ENCODE measurements at regions not wholly inside any gene's neighbourhood (a gene's known extent, or its start where the extent isn't known, plus 50 kb on each side); places are given as distances from the start of the nearest gene placed in this dataset.
"Not testable (repeated sequence)": the region's sequence is repeated elsewhere in the genome, so short reads cannot be mapped to it uniquely, and the experiment has no call there.

GRCh38 chr3:167100651-167101050, 279.4 kb downstream of the ZBBX start:
- DNase-seq = no peak

- no peak for DNase-seq
Measured at GRCh38 chr3:167100200-167100599, 279.9 kb downstream of the ZBBX start.

GRCh38 chr3:167095976-167096375, 284.1 kb downstream of the ZBBX start:
- DNase-seq = no peak

- no peak for DNase-seq
Measured at GRCh38 chr3:167094632-167095031, 285.5 kb downstream of the ZBBX start.

GRCh38 chr3:167091226-167091625, 288.9 kb downstream of the ZBBX start:
- no peak for DNase-seq

- DNase-seq = no peak
Measured at GRCh38 chr3:167084545-167084944, 295.6 kb downstream of the ZBBX start.

GRCh38 chr3:167078070-167078622, 302.0 kb downstream of the ZBBX start:
- no peak for DNase-seq

- no peak for DNase-seq
Measured at GRCh38 chr3:167067787-167068161, 312.3 kb downstream of the ZBBX start.

- DNase-seq = no peak
Measured at GRCh38 chr3:167066977-167067786, 312.9 kb downstream of the ZBBX start.

- DNase-seq = no peak
Measured at GRCh38 chr3:167057581-167057980, 322.5 kb downstream of the ZBBX start.

- no peak for DNase-seq
Measured at GRCh38 chr3:167054926-167055325, 325.2 kb downstream of the ZBBX start.

GRCh38 chr3:167051421-167051820, 328.7 kb downstream of the ZBBX start:
- DNase-seq = no peak

GRCh38 chr3:167033866-167034265, 346.2 kb downstream of the ZBBX start:
- no peak for DNase-seq

- no peak for DNase-seq
Measured at GRCh38 chr3:167032267-167032876, 347.7 kb downstream of the ZBBX start.

GRCh38 chr3:167031364-167032049, 348.6 kb downstream of the ZBBX start:
- no peak for DNase-seq

- DNase-seq = no peak
Measured at GRCh38 chr3:167030082-167030725, 349.9 kb downstream of the ZBBX start.

GRCh38 chr3:167019503-167019902, 360.6 kb downstream of the ZBBX start:
- not testable (repeated sequence) for DNase-seq

GRCh38 chr3:167018591-167019111, 361.4 kb downstream of the ZBBX start:
- not testable (repeated sequence) for DNase-seq

GRCh38 chr3:167012691-167013090, 367.4 kb downstream of the ZBBX start:
- DNase-seq = no peak

GRCh38 chr3:167008791-167009190, 371.3 kb downstream of the ZBBX start:
- DNase-seq = no peak

- DNase-seq = no peak
Measured at GRCh38 chr3:167001374-167001773, 378.7 kb downstream of the ZBBX start.

GRCh38 chr3:166993015-166993630, 387.0 kb downstream of the ZBBX start:
- DNase-seq = no peak
